Fibroblast of lung (primary cell): ENCODE measurements at regions not wholly inside any gene's neighbourhood (a gene's known extent, or its start where the extent isn't known, plus 50 kb on each side); places are given as distances from the start of the nearest gene placed in this dataset.

ENCODE experiments used
- DNase-seq, 2 donors: peaks; one replicate each; pipeline versions ENCODE4 v3.0.0 to v3.0.0-alpha.2; 2010; ENCODE audit warnings: low read depth in 2 of 2
- H2AFZ ChIP-seq: 2 replicates; pipeline ENCODE4 v1.5.1; 2012; ENCODE audit warnings: low read length, control low read depth, inconsistent platforms
- H3K27ac ChIP-seq: 2 replicates; pipeline ENCODE4 v1.5.1; 2011; ENCODE audit warnings: low read length, control low read depth; ENCODE audit not compliant: insufficient read depth
- H3K27me3 ChIP-seq: 2 replicates; pipeline ENCODE4 v1.5.1; 2011; ENCODE audit warnings: mild to moderate bottlenecking, low read length; ENCODE audit not compliant: control insufficient read depth, insufficient read depth
- H3K36me3 ChIP-seq: 2 replicates; pipeline ENCODE4 v1.5.1; 2011; ENCODE audit warnings: low read length; ENCODE audit not compliant: control insufficient read depth, insufficient read depth
- H3K4me1 ChIP-seq: 2 replicates; pipeline ENCODE4 v1.5.1; 2011; ENCODE audit warnings: low read length; ENCODE audit not compliant: control insufficient read depth, insufficient read depth; ENCODE audit errors: extremely low read depth
- H3K4me2 ChIP-seq: 2 replicates; pipeline ENCODE4 v1.5.1; 2011; ENCODE audit warnings: low read length, control low read depth; ENCODE audit not compliant: insufficient read depth; ENCODE audit errors: extremely low read depth
- H3K4me3 ChIP-seq, 4 experiments: fragments of 200-600 bp in 1 of 4; sonication (generic) in 1 of 4; replicated peaks in 1 of 4; 2 replicates each; pipeline ENCODE4 v1.5.1; 2011 to 2016; ENCODE audit warnings: low read length in 4 of 4, low read depth in 3 of 4, mild to moderate bottlenecking in 3 of 4, control low read depth in 2 of 4, inconsistent platforms in 1 of 4, mixed read lengths in 1 of 4; ENCODE audit not compliant: insufficient read depth in 1 of 4; ENCODE audit errors: control extremely low read depth in 1 of 4
- H3K79me2 ChIP-seq: 2 replicates; pipeline ENCODE4 v1.5.1; 2012; ENCODE audit warnings: mild to moderate bottlenecking, low read length, inconsistent platforms; ENCODE audit not compliant: control insufficient read depth, insufficient read depth
- H3K9ac ChIP-seq: 2 replicates; pipeline ENCODE4 v1.5.1; 2011; ENCODE audit warnings: mild to moderate bottlenecking, low read length, control low read depth; ENCODE audit not compliant: insufficient read depth
- H3K9me3 ChIP-seq: 2 replicates; pipeline ENCODE4 v1.5.1; 2012; ENCODE audit warnings: low read depth, low read length; ENCODE audit not compliant: control insufficient read depth, insufficient read depth
- H4K20me1 ChIP-seq: 2 replicates; pipeline ENCODE4 v1.5.1; 2011; ENCODE audit warnings: low read length; ENCODE audit not compliant: control insufficient read depth, insufficient read depth; ENCODE audit errors: extremely low read depth
- CTCF ChIP-seq, 2 donors: IDR thresholded peaks in 1 of 2; conservative IDR thresholded peaks in 1 of 2; 1 replicate in 1 of 2; 2 replicates in 1 of 2; pipeline ENCODE4 v1.5.1; 2011 to 2012; ENCODE audit warnings: low read length in 2 of 2, control low read depth in 1 of 2, inconsistent platforms in 1 of 2, low read depth in 1 of 2, mild to moderate bottlenecking in 1 of 2
- EZH2 ChIP-seq: IDR thresholded peaks from 2 replicates; pipeline ENCODE4 v1.5.1; 2012; ENCODE audit warnings: low read length, control low read depth, mild to moderate bottlenecking; ENCODE audit errors: missing control alignments

DNA sequence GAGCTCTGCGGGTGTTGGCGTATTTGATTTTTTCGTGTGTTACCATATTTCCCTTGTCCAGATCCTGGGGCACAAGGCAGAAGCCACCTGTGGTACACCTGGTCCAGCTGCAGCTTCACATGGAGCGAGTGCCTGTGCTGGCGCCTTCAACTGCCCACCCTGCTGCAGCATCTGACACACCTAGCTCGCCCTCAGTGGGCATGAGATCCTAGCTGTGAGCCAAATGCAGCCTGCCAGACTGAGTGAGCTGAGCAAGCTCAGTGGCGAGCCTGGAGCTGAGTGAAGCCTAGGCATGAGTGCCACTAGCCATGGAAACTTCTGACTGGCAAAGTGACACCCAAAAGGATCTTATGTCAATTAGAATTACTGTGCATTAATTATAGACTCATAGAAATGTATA is 1226.8 kb upstream of the FLRT2 start:
- no peaks in the 10 kb centered on the region for H3K9me3 ChIP-seq
- H3K79me2 ChIP-seq: no peaks in the 10 kb centered on the region
- no peaks in the 10 kb centered on the region for H3K36me3 ChIP-seq
- no peak overlapping the region for H3K27ac ChIP-seq
- H3K4me2 ChIP-seq: no peak overlapping the region
- no peak for TF ChIP-seq EZH2
- no peak for TF ChIP-seq CTCF (conservative IDR thresholded peaks at IDR 0.05 in 1 of 2, IDR thresholded peaks at IDR 0.05 in 1 of 2; ENCODE audit: low read depth in 1 of 2, low read length in 2 of 2)
- DNase-seq: no peak
- no peaks in the 10 kb centered on the region for H3K27me3 ChIP-seq
- H4K20me1 ChIP-seq: no peaks in the 10 kb centered on the region
- H2AFZ ChIP-seq: no peak overlapping the region
- H3K4me1 ChIP-seq: no peaks in the 10 kb centered on the region
- H3K4me3 ChIP-seq: no peak overlapping the region
- no peak overlapping the region for H3K9ac ChIP-seq

DNA sequence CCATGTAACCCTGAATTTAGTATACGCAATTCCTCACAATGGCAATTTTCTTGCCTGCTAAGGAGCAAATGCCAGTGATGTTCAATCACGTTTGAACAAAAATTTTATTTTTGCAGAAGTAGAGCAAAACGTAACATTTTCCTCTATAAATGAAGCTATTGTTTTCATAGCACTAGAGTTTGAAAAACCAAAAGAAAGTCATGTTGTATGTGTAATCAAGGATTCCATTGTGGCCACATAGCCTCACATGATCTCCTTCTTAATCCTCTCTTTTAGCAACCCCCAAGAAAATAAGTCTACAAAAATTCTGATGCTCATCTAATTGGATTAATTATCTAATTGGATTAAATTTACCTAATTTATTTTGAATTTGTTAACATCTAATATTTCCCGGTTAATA is 1217.4 kb upstream of the FLRT2 start:
- H3K9me3 ChIP-seq: no peaks in the 10 kb centered on the region
- H3K36me3 ChIP-seq: no peaks in the 10 kb centered on the region
- no peak for TF ChIP-seq CTCF (conservative IDR thresholded peaks at IDR 0.05 in 1 of 2, IDR thresholded peaks at IDR 0.05 in 1 of 2; ENCODE audit: low read depth in 1 of 2, low read length in 2 of 2)
- TF ChIP-seq EZH2: no peak
- no peaks in the 10 kb centered on the region for H3K27me3 ChIP-seq
- no peaks in the 10 kb centered on the region for H4K20me1 ChIP-seq
- no peak overlapping the region for H3K4me3 ChIP-seq
- H3K79me2 ChIP-seq: no peaks in the 10 kb centered on the region
- no peak overlapping the region for H3K4me2 ChIP-seq
- no peak overlapping the region for H3K27ac ChIP-seq
- H3K9ac ChIP-seq: no peak overlapping the region
- DNase-seq: no peak
- H3K4me1 ChIP-seq: no peaks in the 10 kb centered on the region
- H2AFZ ChIP-seq: no peak overlapping the region

GRCh38 chr14:84323450-84323849 is 1206.5 kb upstream of the FLRT2 start:
- no peak overlapping the region for H3K27ac ChIP-seq

More at GRCh38 chr14:84323450-84323849, 1206.5 kb upstream of the FLRT2 start:
- H3K79me2 ChIP-seq: no peaks in the 10 kb centered on the region
- TF ChIP-seq EZH2 (no peak), CTCF (conservative IDR thresholded peaks at IDR 0.05 in 1 of 2, IDR thresholded peaks at IDR 0.05 in 1 of 2; ENCODE audit: low read depth in 1 of 2, low read length in 2 of 2) (no peak)
- H2AFZ ChIP-seq: no peak overlapping the region
- H3K27me3 ChIP-seq: no peaks in the 10 kb centered on the region
- no peak overlapping the region for H3K4me3 ChIP-seq
- H3K9ac ChIP-seq: no peak overlapping the region
- DNase-seq: no peak
- H4K20me1 ChIP-seq: no peaks in the 10 kb centered on the region
- H3K9me3 ChIP-seq: no peaks in the 10 kb centered on the region
- H3K4me1 ChIP-seq: no peaks in the 10 kb centered on the region
- no peaks in the 10 kb centered on the region for H3K36me3 ChIP-seq
- no peak overlapping the region for H3K4me2 ChIP-seq
